Calu3 (cell line): ENCODE measurements at regions not wholly inside any gene's neighbourhood (a gene's known extent, or its start where the extent isn't known, plus 50 kb on each side); places are given as distances from the start of the nearest gene placed in this dataset.

Experiments
- BruUV-seq: library from RNA; stranded (reverse); fragments of 400-500 nt; replicated peaks from 2 replicates; lab custom pipeline; 2021; lab: Mats Ljungman, UMichigan
- CTCF ChIA-PET: fragments of 300-600 bp; sonication (Branson Sonifier 250); formaldehyde crosslinking; loops from one replicate; lab custom pipeline; 2022; ENCODE audit warnings: antibody characterized with exemption; lab: Charles Lee
- DNase-seq: peaks from one replicate; pipeline ENCODE4 v3.0.0; 2022
- H3K27ac Mint-ChIP-seq: one replicate; pipeline ENCODE4 v1.8.0; 2022; ENCODE audit warnings: mixed read lengths; ENCODE audit not compliant: unreplicated experiment
- H3K27me3 Mint-ChIP-seq: one replicate; pipeline ENCODE4 v1.8.0; 2022; ENCODE audit warnings: mixed read lengths; ENCODE audit not compliant: unreplicated experiment
- H3K36me3 Mint-ChIP-seq: one replicate; pipeline ENCODE4 v1.8.0; 2022; ENCODE audit warnings: mild to moderate bottlenecking, moderate library complexity, mixed read lengths; ENCODE audit not compliant: insufficient read depth, unreplicated experiment
- H3K4me1 Mint-ChIP-seq: one replicate; pipeline ENCODE4 v1.8.0; 2022; ENCODE audit warnings: mild to moderate bottlenecking, low read depth, mixed read lengths; ENCODE audit not compliant: unreplicated experiment
- H3K4me3 Mint-ChIP-seq: one replicate; pipeline ENCODE4 v1.8.0; 2022; ENCODE audit warnings: mild to moderate bottlenecking, low read depth, moderate library complexity, mixed read lengths; ENCODE audit not compliant: unreplicated experiment
- H3K9me3 Mint-ChIP-seq: one replicate; pipeline ENCODE4 v1.8.0; 2022; ENCODE audit warnings: low read depth, mixed read lengths; ENCODE audit not compliant: unreplicated experiment
- intact Hi-C: fragments of 100-400 bp; cut with micrococcal nuclease; formaldehyde crosslinking; loops from one replicate; pipeline ENCODE4 v1.10.0; 2022; ENCODE audit not compliant: unreplicated experiment
- TF ChIP-seq, protein P1 (sequence below): fragments of 200-600 bp; IDR thresholded peaks from one replicate; pipeline ENCODE4 v1.8.0; 2022; ENCODE audit warnings: antibody characterized with exemption; ENCODE audit not compliant: unreplicated experiment

DNA sequence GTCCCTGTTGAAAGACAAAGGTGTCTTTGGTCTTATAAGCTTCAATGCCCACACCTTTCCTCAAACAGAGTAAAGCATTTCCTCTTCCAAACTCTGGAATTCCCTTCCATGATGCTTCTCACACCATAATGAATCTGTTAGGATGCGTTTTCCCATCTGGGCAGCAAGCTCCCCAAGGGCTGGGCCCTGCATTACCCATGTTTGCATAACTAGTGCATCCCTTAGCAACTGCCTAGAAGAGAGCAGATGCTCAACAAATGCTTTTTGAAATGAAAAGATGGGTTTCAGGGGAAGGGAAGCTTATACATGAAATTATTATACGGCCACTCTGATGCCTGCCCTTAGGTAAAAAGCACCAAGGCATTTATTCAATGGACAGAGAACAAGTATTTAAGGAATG, 124.5 kb upstream of the CCL2 start:
- H3K4me3 Mint-ChIP-seq, result no peak overlapping the region
- peaks cover 36% of the 10 kb centered on the region for H3K27me3 Mint-ChIP-seq
- DNase-seq, result no peak
- CTCF ChIA-PET, result no interaction called here
- no peaks in the 10 kb centered on the region for H3K4me1 Mint-ChIP-seq
- BruUV-seq, result no TSS peak
- TF ChIP-seq, protein P1, sequence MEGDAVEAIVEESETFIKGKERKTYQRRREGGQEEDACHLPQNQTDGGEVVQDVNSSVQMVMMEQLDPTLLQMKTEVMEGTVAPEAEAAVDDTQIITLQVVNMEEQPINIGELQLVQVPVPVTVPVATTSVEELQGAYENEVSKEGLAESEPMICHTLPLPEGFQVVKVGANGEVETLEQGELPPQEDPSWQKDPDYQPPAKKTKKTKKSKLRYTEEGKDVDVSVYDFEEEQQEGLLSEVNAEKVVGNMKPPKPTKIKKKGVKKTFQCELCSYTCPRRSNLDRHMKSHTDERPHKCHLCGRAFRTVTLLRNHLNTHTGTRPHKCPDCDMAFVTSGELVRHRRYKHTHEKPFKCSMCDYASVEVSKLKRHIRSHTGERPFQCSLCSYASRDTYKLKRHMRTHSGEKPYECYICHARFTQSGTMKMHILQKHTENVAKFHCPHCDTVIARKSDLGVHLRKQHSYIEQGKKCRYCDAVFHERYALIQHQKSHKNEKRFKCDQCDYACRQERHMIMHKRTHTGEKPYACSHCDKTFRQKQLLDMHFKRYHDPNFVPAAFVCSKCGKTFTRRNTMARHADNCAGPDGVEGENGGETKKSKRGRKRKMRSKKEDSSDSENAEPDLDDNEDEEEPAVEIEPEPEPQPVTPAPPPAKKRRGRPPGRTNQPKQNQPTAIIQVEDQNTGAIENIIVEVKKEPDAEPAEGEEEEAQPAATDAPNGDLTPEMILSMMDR, result no peak
- H3K9me3 Mint-ChIP-seq, result no peaks in the 10 kb centered on the region
- no peak overlapping the region for H3K27ac Mint-ChIP-seq
- no peaks in the 10 kb centered on the region for H3K36me3 Mint-ChIP-seq
- intact Hi-C loops, result no loop called here

DNA sequence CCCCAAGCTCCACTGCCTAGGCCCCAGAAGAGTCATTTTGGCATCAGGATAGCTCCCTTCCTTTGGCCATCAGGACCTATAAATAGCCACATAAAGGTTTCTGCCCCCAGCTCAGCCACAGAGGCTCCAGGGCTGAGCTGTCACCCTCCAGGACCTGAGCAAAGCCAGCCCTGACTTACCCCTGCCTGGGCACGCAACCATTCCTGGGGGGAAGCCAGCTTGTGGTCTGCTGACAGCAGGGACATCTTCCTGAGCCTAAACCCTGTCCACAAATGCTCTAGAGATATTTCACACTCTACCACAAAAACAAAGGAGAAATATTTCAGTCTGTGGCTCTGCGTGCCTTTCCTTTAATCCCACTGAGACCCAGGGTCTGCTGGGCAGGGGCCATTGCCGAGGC, 123.7 kb upstream of the CCL2 start:
- TF ChIP-seq, protein P1, result no peak
- H3K4me3 Mint-ChIP-seq, result no peak overlapping the region
- no peak overlapping the region for H3K27ac Mint-ChIP-seq
- H3K36me3 Mint-ChIP-seq, result no peaks in the 10 kb centered on the region
- no TSS peak for BruUV-seq
- no peak for DNase-seq
- peaks cover 35% of the 10 kb centered on the region for H3K27me3 Mint-ChIP-seq
- H3K9me3 Mint-ChIP-seq, result no peaks in the 10 kb centered on the region
- no peaks in the 10 kb centered on the region for H3K4me1 Mint-ChIP-seq
- CTCF ChIA-PET, result no interaction called here
- intact Hi-C loops, result no loop called here

DNA sequence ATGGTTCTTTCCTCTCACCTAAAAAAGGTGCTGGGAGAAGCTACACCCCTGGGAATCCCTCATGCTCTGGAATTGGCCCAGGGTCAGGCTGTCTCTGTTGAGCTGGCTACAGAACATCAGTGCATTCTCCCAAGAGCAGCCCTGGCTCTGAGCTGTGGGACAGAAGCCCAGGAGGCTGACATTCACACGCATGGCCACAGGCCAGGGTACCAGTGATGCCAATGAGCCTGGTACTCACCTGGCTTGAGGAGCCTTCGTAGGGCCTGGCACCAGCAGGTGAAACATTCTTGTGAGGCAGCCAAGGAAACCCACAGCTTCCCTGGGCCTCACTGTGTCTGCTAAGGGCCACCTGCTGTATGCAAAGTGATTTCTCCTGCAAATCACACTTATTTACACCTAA, 121.7 kb upstream of the CCL2 start:
- CTCF ChIA-PET, result no interaction called here
- Mint-ChIP-seq H3K27me3 (peaks cover 30% of the 10 kb centered on the region), H3K27ac (no peak overlapping the region), H3K4me3 (no peak overlapping the region), H3K36me3 (no peaks in the 10 kb centered on the region), H3K9me3 (no peaks in the 10 kb centered on the region), H3K4me1 (no peaks in the 10 kb centered on the region)
- TF ChIP-seq, protein P1, result no peak
- BruUV-seq, result no TSS peak
- intact Hi-C loops, result no loop called here
- DNase-seq, result no peak

DNA sequence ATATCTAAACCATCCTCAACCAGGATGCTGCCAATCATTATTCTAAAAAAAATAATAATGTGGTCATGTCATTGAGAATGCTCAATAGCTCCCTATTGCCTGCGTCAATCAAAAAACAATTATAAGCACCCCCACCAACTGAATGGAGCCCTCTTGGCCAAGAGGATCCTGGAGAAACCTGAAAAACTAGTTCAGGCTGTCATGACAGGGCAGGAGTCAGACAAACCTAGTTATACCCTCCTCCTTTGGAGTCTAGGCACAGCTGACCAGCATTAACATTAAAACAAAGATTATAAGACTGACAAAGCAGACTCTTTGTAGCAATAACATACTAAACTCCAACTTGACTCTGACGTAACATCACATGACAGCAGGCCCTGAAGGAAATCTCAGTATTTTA, 119.2 kb upstream of the CCL2 start:
- H3K4me1 Mint-ChIP-seq, result no peaks in the 10 kb centered on the region
- BruUV-seq, result no TSS peak
- H3K36me3 Mint-ChIP-seq, result peaks cover 4% of the 10 kb centered on the region
- no peak overlapping the region for H3K4me3 Mint-ChIP-seq
- no peak overlapping the region for H3K27ac Mint-ChIP-seq
- intact Hi-C loops, result no loop called here
- TF ChIP-seq, protein P1, result no peak
- H3K9me3 Mint-ChIP-seq, result peaks cover 2% of the 10 kb centered on the region
- CTCF ChIA-PET, result no interaction called here
- H3K27me3 Mint-ChIP-seq, result peaks cover 41% of the 10 kb centered on the region
- peak; percentile 4 for DNase-seq

DNA sequence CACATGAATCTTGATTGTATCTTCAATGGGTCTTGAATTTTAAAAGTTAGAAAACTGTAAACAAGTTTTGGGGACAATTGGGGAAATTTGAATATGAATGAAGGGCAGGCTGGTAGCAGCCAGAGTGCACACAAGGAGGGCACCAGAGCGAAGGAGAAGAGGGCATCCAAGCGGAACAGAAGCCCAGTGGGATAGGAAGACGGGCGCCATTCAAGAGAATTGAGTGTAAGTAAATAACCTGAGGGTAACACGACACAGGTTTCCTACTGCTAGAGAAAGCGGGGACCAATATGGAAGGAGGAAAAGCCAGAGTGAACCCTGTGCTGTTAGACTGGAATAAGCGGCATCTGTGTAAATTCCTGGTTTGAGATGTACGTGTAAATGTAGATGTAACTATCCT, 115.1 kb upstream of the CCL2 start:
- Mint-ChIP-seq H3K27me3 (peaks cover 32% of the 10 kb centered on the region), H3K9me3 (peaks cover 2% of the 10 kb centered on the region), H3K36me3 (peaks cover 4% of the 10 kb centered on the region), H3K4me3 (no peak overlapping the region), H3K4me1 (no peaks in the 10 kb centered on the region), H3K27ac (no peak overlapping the region)
- no TSS peak for BruUV-seq
- CTCF ChIA-PET, result interaction anchor here (0.7 kb wide), 1 partner anchor 109 kb away, joined by 3 read pairs; no protein-coding TSS in a partner anchor
- no peak for DNase-seq
- TF ChIP-seq, protein P1, result no peak
- intact Hi-C loops, result no loop called here
